GM19240 (cell line): ENCODE measurements at regions not wholly inside any gene's neighbourhood (a gene's known extent, or its start where the extent isn't known, plus 50 kb on each side); places are given as distances from the start of the nearest gene placed in this dataset.
"Not testable (repeated sequence)": the region's sequence is repeated elsewhere in the genome, so short reads cannot be mapped to it uniquely, and the experiment has no call there.

ENCODE experiments used
- DNase-seq: peaks from one replicate; pipeline ENCODE4 v3.0.0; 2011; ENCODE audit warnings: low spot score; ENCODE audit not compliant: insufficient read length

DNA sequence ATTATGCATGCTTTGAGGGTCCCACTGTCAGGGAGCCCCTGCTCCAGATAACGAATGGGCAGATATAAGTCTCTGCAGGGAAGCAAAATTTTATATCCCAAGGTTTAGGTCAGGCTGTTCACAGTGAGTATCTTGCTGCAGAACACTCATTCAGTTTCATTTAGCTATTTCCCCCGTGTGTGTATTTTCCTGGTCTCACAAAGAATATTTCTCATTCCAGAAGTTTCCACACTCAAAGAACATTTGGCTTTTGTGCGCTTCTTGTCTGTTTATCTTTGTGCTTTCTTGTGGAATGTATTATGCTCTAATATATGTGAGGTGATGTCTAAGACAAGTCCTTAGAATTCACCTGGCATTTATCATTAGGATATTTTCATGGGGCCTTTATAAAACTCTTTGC is 140.4 kb upstream of the MMADHC start:
- no peak for DNase-seq

DNA sequence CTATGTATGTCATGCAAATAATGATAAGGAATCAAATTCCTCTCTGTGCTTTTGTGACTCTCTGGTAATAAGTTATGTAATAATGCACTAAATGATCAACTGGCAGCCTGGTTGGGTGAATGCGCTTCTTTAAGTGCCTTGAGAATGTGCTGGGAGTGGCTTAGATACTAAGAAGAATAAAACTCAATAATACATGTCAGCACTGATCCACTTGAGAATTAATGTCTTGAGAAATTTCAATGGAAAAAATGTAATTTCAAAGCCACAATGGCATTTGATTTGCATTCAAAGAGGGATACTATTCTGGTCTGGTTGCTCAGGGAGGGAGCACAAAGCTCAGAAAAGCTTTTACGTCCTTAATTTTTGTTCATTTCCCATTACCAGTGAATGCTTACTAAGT is 137.7 kb upstream of the MMADHC start:
- DNase-seq, result no peak

DNA sequence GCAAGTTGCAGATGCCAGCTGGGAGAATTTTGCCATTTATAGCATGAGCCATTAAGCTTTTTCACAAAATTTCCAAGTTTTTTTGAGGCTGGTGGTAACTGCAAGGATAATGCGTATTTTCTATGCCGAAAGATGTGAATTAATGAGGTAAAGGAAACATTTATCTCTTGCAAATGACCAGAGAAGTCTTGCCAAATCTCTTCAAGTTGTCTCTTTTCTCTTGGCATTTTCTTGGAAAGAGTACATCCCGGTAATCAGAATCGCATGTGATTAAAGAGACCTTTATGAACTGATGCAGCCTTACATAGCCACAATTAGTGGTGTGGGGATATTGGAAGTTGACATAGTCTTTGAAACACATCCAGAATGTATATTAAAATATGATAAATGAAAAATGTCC is 136.5 kb upstream of the MMADHC start:
- DNase-seq, result no peak

DNA sequence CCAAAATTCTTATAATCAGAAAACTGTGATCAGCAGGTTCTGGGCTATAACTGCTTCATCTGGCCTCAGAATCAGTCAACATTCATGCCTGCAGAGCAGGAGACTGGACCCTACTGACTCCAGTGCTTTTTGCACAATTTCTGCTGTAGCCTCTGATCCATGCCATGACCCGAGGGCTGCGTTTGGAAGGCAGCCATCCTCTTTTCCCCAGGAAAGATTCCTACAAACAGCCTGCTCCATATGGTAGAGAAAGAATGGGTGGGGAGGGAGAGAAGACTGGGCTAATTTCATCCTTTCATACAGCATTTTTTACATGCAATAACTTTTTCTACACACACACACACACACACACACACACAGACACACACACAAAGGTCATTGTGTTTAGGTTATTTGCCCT is 133.0 kb upstream of the MMADHC start:
- no peak for DNase-seq

DNA sequence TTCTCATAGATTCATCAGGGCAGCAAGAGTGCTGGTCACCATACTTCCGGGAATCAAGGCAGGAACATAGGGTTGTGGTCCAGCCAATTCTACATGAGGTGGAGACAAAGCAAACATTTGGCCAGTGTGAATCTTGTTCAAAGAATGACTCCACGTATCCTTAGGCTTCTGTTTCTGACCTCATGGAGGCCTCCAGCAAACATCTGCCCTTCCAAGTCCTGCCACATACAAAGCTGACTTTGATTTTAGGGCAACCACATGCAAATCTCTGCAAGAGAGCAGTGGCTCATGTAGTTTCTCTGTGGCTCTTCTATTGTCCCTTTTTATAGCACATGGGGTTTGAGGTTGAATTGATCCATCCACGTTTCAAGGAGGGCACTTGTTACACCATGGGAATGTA is 132.1 kb upstream of the MMADHC start:
- DNase-seq, result no peak

DNA sequence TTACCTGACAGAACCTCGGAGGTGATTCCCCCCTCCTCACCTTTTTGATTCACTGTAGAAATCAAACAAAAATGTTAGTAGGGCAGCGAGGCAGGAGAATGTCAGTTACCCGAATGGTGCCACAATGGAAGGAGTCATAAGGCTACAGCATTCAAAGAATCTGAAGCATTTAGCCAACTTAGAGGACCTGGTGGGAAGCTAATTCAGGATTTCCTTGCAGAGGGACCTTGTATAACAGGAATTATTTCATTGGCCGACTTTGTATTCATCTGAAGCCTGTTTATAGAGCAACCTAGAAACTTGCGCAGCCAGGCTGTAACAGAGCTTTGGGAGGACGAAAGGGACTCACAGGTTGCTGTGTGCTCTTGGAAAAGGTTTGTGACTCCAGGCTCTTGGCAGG is 129.1 kb upstream of the MMADHC start:
- no peak for DNase-seq

DNA sequence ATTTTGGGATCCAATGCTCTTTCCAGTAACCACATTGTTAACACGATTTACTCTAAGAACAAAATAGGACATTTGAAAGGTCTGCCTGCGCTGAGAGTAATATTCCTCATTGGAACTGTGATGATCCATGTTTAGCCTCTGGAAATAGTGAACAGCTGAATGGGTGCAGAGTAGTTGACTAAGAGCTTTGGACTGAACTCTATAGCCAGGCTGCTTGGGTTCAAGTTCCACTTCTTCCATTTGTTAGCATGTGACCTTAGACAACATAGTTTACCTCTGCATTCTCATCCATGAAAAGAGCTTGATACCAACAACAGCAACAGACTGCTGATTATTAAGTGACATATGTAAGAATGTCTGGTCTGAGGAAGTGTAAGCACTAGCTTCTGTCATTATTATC is 128.3 kb upstream of the MMADHC start:
- no peak for DNase-seq

DNA sequence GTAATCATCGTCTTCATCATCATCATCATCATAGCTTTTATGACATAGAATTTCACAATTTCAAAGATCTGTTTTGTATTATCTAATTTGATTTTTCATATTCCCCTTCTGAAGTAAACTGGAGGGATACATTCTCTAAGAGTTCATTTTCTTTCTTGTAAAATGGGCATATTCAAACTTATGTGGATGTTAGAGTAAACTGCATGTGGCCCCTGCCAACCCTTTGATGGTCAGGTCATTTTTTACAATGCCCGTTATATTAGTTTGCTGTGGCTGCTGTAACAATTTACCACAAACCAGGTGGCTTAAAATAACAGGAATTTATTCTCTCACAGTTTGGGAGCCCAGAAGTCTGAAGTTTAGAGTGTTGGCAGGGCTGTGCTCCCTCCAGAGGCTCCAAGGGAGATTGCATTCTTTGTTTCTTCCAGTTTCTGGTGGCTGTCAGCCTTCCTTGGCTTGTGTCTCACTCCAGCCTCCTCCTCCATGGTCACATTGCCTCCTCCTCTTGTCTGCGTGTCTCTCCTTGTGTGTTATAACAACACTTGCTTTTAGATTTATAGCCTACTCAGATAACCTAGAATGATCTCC is 127.5 kb upstream of the MMADHC start:
- DNase-seq, result no peak

DNA sequence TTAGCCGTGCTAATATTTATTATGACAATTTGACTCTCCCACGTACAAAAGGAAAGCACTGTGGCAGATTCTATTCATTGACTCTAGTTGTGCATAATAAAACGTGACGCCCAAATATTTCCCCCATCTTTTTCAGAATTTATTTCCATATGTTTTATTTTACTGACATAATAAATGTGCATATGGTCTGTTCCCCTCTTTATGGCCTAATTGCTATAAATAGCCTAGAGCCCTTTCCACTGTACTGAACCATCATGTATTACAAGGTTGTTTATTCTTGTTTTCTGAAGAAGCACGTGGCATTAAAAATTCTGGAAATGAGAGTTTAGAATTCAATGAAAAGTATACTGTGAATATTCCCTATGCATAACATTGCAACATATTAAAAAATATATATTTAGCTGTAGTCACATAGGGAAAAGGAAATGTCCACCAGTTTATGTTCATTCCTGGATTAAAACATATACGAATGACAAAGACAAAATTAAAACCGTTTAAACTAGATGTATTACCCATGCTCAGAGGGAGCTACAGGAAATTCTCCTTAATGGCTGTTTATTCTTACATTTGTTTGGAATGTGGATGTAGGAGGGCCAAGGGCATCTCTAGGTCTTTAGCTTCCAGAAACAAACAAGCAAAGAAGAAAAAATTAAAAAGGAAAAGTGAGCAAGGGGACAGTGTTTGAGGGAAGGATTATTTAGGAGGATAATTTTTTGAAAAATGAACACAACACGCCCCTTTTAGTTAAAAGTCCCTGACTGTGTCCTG is 122.1 kb upstream of the MMADHC start:
- no peak for DNase-seq

DNA sequence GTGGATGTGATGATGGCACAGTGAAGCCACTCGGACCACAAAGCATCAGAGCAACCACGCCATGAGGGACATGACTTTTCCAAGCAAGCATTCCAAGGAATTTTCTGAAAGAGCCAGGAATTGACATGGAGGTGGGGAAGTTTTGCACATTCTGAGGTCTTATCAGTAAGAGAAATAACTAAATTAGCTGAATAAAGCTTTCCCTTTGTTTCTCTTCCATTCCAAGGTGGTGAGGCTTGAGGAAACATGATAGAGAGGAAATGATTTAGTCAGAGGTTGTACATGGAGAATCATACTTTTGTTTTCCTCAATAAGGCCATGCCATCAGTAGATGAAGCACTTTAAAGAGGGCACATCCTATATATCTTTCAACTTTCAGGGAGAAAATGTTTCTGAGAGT is 115.7 kb upstream of the MMADHC start:
- no peak for DNase-seq

DNA sequence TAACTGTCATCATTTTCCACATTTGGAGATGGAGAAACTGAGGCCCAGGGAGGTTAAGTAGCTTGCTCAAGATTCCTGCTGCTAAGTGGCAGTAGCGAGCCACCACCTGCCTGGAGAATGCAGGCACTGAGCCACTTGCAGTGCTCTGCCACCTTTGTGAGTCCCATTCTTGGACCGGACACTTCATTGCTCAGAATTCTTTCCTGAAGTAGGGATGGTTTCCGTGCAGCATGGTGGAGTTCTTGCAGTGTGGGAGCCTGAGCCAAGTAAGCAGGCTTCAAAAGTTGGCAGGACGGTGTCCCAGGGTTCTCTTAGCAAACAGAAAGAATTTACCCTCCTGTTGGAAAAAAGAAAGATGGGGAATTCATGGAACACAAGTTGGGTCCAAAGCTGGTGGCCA is 115.0 kb upstream of the MMADHC start:
- no peak for DNase-seq

DNA sequence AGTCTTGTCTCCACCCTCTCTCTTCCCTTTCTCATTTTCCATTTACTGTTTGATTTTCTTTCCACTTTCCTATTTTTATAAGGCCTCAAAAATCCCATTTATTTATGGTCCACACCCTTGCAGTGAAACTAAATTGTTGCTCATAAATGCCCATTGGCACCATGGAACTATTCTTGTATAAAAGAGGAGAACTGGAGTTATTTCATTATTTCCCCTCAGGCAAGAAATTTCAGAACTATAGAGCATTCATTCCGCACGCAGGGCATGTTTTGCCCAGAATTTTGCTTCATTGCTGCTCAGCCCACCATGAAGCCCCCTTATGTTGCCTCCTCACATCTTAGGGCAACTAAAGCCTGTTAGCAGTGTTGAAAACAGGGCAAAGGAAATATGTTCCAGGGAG is 113.7 kb upstream of the MMADHC start:
- no peak for DNase-seq

DNA sequence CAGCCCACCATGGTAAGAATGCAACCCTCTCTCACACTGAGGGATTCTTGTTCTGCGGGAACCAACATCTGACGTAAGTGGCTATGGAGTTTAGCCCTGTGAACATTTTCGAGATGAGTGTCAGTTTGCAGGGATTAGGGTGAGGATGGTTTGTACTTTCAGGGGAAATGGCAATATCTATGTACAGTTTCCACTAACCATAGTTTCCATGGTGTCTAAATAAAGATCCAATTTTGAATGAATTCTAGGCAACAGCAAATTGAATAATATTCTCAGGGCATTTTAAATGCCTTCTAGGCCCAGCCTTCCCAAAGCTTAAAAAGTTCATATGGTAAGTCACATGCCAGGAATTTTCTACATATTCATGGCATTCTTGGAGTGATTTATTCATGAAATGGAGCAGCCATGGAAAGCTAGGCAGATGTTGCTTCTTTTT is 105.4 kb upstream of the MMADHC start:
- DNase-seq, result no peak

DNA sequence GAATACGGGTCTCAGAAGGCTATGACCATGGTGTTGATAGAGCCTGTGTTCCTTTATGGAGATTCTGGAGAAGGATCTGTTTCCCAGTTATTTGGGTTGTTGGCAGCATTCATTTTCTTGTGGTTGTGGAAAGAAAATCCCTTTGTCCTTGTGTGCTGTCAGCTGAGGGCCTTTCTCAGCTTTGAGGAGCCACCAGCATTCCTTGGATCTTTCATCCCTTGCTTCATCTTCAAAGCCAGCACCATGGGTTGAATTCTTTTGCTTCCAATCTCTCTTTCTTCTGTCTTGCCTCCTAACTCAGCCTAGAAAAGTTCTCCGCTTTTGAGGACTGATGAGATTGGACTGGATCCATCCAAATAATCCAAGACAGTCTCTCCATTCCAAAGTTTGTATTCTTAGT is 103.2 kb upstream of the MMADHC start:
- no peak for DNase-seq

DNA sequence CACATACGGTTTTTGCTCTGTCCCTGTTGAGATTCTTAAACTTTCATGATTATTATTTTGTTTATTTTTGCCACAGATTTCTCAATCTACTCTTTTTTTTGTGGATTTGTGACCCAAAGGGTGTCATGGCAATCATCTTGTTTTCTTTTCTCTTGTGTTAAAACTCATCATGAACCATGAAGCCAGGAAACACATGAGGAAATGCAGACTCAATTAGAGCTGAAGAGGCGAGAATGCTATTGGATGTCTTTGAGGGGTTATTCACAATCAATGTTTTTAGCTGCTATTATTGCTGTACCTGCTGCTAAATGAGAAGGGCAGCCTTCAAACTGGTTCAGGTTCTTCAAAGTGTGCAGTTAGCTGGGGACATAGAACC is 99.5 kb upstream of the MMADHC start:
- DNase-seq, result no peak

DNA sequence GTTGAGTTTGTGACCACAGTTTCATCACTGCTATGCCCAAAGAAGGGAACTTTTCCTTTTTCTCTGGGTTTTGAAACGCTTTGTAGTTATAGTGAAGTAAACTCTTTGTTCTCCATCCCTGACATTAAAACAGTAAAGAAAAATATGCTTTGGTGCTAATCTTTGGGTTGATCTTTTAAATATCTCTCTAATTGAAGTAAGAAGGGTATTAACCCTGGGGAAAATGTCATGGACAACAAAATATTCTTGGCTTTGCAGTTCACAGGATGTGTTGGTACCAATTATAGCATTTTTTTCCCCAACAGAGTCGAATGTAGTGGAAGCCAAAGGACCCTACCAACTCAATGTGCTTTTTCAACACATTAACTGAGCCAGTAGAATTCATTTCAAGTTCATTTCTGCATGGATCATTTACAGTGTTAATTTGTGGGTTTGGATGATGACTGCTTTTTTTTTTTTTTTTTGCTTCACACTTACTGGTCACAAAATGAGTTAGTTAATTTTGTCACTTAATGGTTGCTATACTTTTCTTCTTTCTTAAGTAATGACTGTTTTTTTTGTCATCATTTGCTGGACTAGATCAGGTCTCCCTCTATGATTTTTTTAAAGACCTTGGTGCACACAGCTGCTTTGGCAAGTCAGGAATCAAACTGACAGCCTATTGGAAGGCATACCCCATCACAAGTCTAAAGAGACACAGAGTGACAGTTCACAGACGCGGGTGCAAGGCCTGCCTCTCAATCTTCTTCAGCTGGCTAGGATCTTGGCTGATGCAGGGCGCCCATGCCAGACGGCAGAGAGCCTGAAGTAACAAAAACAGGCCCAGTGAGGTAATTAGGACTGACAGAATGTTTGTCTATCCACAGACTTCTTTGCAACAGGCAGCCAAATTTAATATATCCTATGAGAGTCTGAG is 98.8 kb upstream of the MMADHC start:
- no peak for DNase-seq

DNA sequence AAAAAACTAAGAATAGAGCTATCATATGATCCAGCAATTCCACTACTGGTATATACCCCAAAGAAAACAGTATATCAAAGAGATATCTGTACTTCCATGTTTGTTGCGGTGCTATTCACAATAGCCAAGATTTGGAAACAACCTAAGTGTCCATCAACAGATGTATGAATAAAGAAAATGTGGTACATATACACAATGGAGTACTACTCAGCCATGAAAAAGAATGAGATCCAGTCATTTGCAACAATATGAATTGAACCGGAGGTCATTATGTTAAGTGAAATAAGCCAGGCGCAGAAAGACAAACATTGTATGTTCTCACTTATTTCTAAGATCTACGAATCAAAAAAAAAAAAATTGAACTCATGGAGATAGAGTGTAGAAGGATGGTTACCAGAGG is 97.8 kb upstream of the MMADHC start:
- DNase-seq, result not testable (repeated sequence)

DNA sequence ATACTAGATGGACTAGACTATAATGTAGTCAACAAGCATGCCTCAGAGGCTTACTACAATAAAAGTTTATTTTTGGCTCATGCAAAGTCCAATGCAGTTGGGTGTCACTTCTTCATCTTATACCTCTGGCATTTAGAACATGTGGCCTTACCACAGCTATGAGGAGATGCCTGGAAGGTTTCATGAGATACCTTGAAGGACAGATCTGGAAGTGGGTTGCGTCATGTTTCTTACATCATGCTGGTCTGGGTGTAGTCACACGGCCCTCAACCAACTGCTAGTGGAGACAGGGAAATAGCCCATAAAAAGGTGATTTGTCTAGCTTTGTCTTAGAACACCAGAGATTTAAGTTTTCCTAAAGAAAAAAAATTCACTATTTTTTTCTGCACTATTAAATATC is 91.7 kb upstream of the MMADHC start:
- no peak for DNase-seq

DNA sequence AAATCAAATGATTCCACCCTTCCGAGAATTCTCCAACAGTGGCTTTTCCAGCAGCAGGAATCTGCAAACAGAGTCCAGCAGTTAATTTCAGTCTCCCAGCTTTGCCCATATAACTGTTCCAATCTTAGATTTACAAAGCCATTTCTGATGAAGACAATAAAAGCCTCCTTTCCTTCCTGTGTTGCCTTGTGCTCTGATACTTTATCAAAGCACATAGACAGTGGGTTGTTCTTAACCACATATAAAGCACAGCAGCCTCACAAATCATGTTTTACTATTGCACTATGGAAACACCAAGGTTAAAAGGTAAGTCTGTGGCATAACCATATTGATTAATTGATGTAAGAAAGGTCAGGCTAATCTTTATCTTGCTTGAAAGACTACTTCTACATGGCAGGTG is 89.8 kb upstream of the MMADHC start:
- DNase-seq, result no peak

DNA sequence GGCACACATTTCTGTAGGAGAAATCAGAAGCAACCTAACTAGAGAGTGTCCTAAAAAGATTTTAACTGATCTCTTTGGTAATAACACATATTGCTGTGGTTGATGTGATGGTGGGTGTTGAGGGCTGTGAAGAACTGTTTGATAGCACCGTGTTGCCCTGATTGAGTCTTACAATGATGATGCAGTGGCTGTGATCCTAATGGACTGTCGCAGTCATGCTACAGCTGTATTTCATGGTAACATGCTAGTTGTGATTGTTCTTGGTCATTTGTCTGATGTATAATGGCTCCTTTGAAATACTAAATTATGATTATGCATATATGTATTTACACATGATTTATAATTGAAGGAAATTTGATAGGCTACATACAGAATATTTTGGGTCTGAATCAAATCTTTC is 82.5 kb upstream of the MMADHC start:
- no peak for DNase-seq

DNA sequence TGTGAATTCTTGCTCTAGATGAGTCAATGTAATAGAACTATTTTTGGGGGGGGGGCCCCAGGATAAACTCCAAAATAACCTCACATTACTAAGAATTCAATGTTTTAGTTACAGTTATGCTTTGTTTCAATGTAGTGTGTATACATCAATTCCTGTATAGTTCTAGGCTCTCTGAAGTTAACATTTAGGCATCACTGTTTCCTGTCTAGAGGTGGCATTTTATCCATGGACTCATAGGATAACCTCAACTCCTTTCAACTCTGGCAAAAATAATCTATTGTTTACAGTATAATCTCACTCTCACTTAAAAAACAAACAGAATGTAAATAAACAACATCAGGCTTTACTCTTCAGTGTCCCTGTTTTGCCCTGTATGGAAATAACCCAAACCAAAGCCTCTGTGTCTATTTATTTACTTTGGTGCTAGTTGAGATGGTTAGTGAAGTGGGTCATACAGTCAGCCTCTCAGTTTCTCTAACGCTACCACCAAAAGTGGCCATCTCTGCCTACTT is 79.3 kb upstream of the MMADHC start:
- DNase-seq, result no peak

DNA sequence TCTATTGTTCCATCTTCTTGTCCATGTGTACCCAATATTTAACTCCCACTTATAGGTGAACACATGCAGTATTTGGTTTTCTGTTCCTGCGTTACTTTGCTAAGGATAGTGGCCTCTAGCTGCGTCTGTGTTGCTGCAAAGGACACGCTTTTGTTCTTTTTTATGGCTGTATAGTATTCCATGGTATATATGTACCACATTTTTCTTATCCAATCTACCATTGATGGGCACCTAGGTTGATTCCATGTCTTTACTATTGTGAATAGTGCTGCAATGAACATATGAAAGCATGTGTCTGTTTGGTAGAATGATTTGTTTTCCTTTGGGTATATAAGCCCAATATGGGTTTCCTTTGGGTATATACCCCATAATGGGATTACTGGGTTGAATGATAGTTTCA is 77.3 kb upstream of the MMADHC start:
- no peak for DNase-seq
